GM12878 (cell line): ENCODE measurements at regions not wholly inside any gene's neighbourhood (a gene's known extent, or its start where the extent isn't known, plus 50 kb on each side); places are given as distances from the start of the nearest gene placed in this dataset.

Experiments used
- ATAC-seq: fragments of 200-7000 bp; cut with Tn5 transposase; 3 replicates; pipeline ENCODE4 v1.9.1; 2020; ENCODE audit warnings: mild to moderate bottlenecking, moderate library complexity
- BruUV-seq: library from RNA; stranded (reverse); fragments of 400-500 nt; replicated peaks from 2 replicates; lab custom pipeline; 2021; lab: Mats Ljungman, UMichigan
- CTCF ChIA-PET: fragments of 300-600 bp; sonication (Branson Sonifier 250); formaldehyde crosslinking; extraction: SDS; loops from one replicate; lab custom pipeline; 2021; ENCODE audit warnings: inconsistent platforms; lab: Yijun Ruan, JAX
- POLR2A ChIA-PET: fragments of 350-600 bp; formaldehyde crosslinking; extraction: SDS; loops from one replicate; lab custom pipeline; 2021; ENCODE audit warnings: inconsistent platforms; lab: Charles Lee
- RAD21 ChIA-PET: fragments of 300-600 bp; sonication (Branson Sonifier 250); formaldehyde crosslinking; loops from one replicate; lab custom pipeline; 2023; ENCODE audit warnings: antibody characterized with exemption; ENCODE audit not compliant: unreplicated experiment; lab: Charles Lee
- SMC1A ChIA-PET: fragments of 300-600 bp; sonication (Branson Sonifier 250); formaldehyde crosslinking; loops from one replicate; lab custom pipeline; 2023; ENCODE audit not compliant: unreplicated experiment, uncharacterized antibody; lab: Charles Lee
- DNase-seq: peaks from one replicate; pipeline ENCODE4 v3.0.0-alpha.2; 2011; ENCODE audit warnings: low read depth, low spot score
- FAIRE-seq: peaks from 3 replicates; lab custom pipeline; 2011; peaks lifted over from hg19 to GRCh38; lab: Jason Lieb, UNC
- H2AFZ ChIP-seq: 2 replicates; pipeline ENCODE4 v1.6.0; 2011; ENCODE audit warnings: low read depth, low read length, control low read depth; ENCODE audit not compliant: control insufficient read depth
- H3K27ac ChIP-seq: 2 replicates; pipeline ENCODE4 v1.5.1; 2011; ENCODE audit warnings: control low read depth; ENCODE audit not compliant: control insufficient read depth, insufficient read depth
- H3K27me3 ChIP-seq, 2 experiments: replicated peaks in 1 of 2; 2 replicates each; pipeline versions ENCODE4 v1.6.0 to v1.6.1; 2011; ENCODE audit warnings: low read length in 1 of 2; ENCODE audit not compliant: control insufficient read depth in 2 of 2, insufficient read depth in 2 of 2
- H3K36me3 ChIP-seq, 2 experiments: 2 replicates each; pipeline ENCODE4 v1.5.1; 2011; ENCODE audit warnings: low read length in 1 of 2; ENCODE audit not compliant: control insufficient read depth in 2 of 2, insufficient read depth in 2 of 2
- H3K4me1 ChIP-seq: 2 replicates; pipeline ENCODE4 v1.6.1; 2011; ENCODE audit warnings: mild to moderate bottlenecking, low read length, moderate library complexity, mixed read lengths; ENCODE audit not compliant: control insufficient read depth, insufficient read depth
- H3K4me2 ChIP-seq: 2 replicates; pipeline ENCODE4 v1.6.0; 2011; ENCODE audit warnings: control low read depth; ENCODE audit not compliant: control insufficient read depth, insufficient read depth
- H3K4me3 ChIP-seq: fragments of 200-600 bp; sonication (generic); 2 replicates; pipeline ENCODE4 v1.5.1; 2016
- H3K79me2 ChIP-seq: 2 replicates; pipeline ENCODE4 v1.6.0; 2011; ENCODE audit warnings: low read length; ENCODE audit not compliant: control insufficient read depth, insufficient read depth
- H3K9ac ChIP-seq: 2 replicates; pipeline ENCODE4 v1.8.0; 2011; ENCODE audit warnings: low read length, control low read depth, mixed read lengths; ENCODE audit not compliant: control insufficient read depth, insufficient read depth
- H3K9me3 ChIP-seq: replicated peaks from 3 replicates; pipeline ENCODE4 v1.5.1; 2011; ENCODE audit warnings: mild to moderate bottlenecking, low read length; ENCODE audit not compliant: control insufficient read depth, insufficient read depth
- H4K20me1 ChIP-seq: 2 replicates; pipeline ENCODE4 v1.6.0; 2011; ENCODE audit not compliant: control insufficient read depth, insufficient read depth
- CBX3 ChIP-seq: fragments of 200-600 bp; sonication (generic); IDR thresholded peaks from 2 replicates; pipeline ENCODE4 v1.6.1; 2016; ENCODE audit warnings: low read depth, borderline replicate concordance
- CHD4 ChIP-seq: fragments of 200-600 bp; sonication (generic); IDR thresholded peaks from 2 replicates; pipeline ENCODE4 v1.6.1; 2016; ENCODE audit warnings: mild to moderate bottlenecking
- DPF2 ChIP-seq: fragments of 450-650 bp; IDR thresholded peaks from 2 replicates; pipeline ENCODE4 v1.6.1; 2017; ENCODE audit warnings: mild to moderate bottlenecking
- ELK1 ChIP-seq: IDR thresholded peaks from 2 replicates; pipeline ENCODE4 v1.6.1; 2012; ENCODE audit warnings: low read depth, low read length, improper control_type of control experiment
- EZH2 ChIP-seq: IDR thresholded peaks from 2 replicates; pipeline ENCODE4 v1.6.1; 2012; ENCODE audit warnings: low read depth, mild to moderate bottlenecking, control low read depth, inconsistent platforms, low read length, borderline replicate concordance; ENCODE audit not compliant: control insufficient read depth
- IRF4 ChIP-seq: IDR thresholded peaks from 2 replicates; pipeline ENCODE4 v1.6.1; 2011; ENCODE audit warnings: low read depth, low read length
- KAT2A ChIP-seq: conservative IDR thresholded peaks from 2 replicates; pipeline ENCODE4 v1.6.1; 2011; ENCODE audit warnings: low read depth, low read length; ENCODE audit not compliant: control insufficient read depth
- NR2C1 ChIP-seq: fragments of 450-650 bp; IDR thresholded peaks from 2 replicates; pipeline ENCODE4 v1.6.1; 2017; ENCODE audit warnings: antibody characterized with exemption, mild to moderate bottlenecking, moderate library complexity
- SMARCA5 ChIP-seq: fragments of 450-650 bp; IDR thresholded peaks from 2 replicates; pipeline ENCODE4 v1.6.1; 2017; ENCODE audit warnings: mild to moderate bottlenecking
- TCF3 ChIP-seq: IDR thresholded peaks from 2 replicates; pipeline ENCODE4 v1.6.1; 2012; ENCODE audit warnings: low read depth, mild to moderate bottlenecking, low read length, borderline replicate concordance; ENCODE audit not compliant: insufficient read depth
- YY1 ChIP-seq: IDR thresholded peaks from 2 replicates; pipeline ENCODE4 v1.6.1; 2011; ENCODE audit warnings: low read depth, mild to moderate bottlenecking, low read length
- ZBTB40 ChIP-seq: fragments of 450-650 bp; IDR thresholded peaks from 2 replicates; pipeline ENCODE4 v1.6.1; 2016; ENCODE audit warnings: mild to moderate bottlenecking, moderate library complexity, borderline replicate concordance
- WGBS: methylation state at CpG from one replicate; pipeline ENCODE4 v1.1.6; 2016; ENCODE audit warnings: low lambda C conversion rate; ENCODE audit not compliant: insufficient replicate concordance, insufficient coverage; ENCODE audit errors: missing lambda C conversion rate; 5-methylcytosine and 5-hydroxymethylcytosine counted together
- in situ Hi-C: fragments of 300-500 bp; cut with MboI; formaldehyde crosslinking; loops from 9 replicates; pipeline ENCODE4 v1.14.3; 2018; ENCODE audit warnings: mixed read lengths
- intact Hi-C: fragments of 100-400 bp; cut with micrococcal nuclease; formaldehyde crosslinking; loops from one replicate; pipeline ENCODE4 v1.14.2; 2022; ENCODE audit not compliant: unreplicated experiment
- TF ChIP-seq, protein P1 (sequence below): fragments of 450-650 bp; IDR thresholded peaks from 2 replicates; pipeline ENCODE4 v1.6.1; 2016; ENCODE audit warnings: mild to moderate bottlenecking
- TF ChIP-seq, protein P2 (sequence below): fragments of 450-650 bp; IDR thresholded peaks from 2 replicates; pipeline ENCODE4 v1.6.1; 2017; ENCODE audit warnings: low read depth, mild to moderate bottlenecking, moderate library complexity

DNA sequence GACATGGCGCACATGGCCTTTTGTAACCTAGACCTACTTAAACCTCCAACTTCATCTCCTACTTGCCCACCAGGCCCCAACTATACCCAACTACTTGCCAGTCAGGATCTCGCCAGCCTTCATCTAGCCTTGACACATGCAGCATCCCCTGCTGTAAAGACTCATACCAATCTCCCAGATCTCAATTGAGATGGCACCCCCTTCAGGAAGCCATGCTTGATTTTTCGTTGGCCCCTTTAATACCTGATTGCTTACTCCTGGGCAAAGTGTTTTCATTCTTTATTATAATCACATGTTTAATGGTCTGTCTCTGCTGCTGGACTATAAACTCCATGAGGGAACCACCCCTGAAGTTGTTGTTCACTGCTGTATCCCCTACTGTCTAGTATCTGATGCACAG, 150.8 kb downstream of the SOX2 start:
- no peak overlapping the region for H3K4me3 ChIP-seq

More for the DNA sequence above, 150.8 kb downstream of the SOX2 start:
- ChIA-PET RAD21 (no interaction called here), CTCF (no interaction called here), POLR2A (no interaction called here)
- Histone ChIP-seq H3K27me3 (no peaks in the 10 kb centered on the region), H3K79me2 (no peaks in the 10 kb centered on the region), H2AFZ (no peak overlapping the region), H3K4me1 (no peaks in the 10 kb centered on the region), H3K9ac (no peak overlapping the region), H4K20me1 (no peaks in the 10 kb centered on the region), H3K27ac (no peak overlapping the region), H3K4me2 (no peak overlapping the region), H3K36me3 (no peaks in the 10 kb centered on the region)
- no peak for ATAC-seq
- WGBS: 46% methylated on average over 3 of the region's 3 CpGs
- no peak for FAIRE-seq
- no TSS peak for BruUV-seq
- in situ Hi-C loops (no loop called here), intact Hi-C loops (no loop called here)
- DNase-seq: no peak
- TF ChIP-seq EZH2 (no peak), IRF4 (no peak), YY1 (no peak), CHD4 (no peak), TCF3 (no peak), CBX3 (no peak), NR2C1 (no peak), SMARCA5 (no peak), ELK1 (no peak), KAT2A (no peak), ZBTB40 (no peak), DPF2 (no peak)
- TF ChIP-seq, protein P1, sequence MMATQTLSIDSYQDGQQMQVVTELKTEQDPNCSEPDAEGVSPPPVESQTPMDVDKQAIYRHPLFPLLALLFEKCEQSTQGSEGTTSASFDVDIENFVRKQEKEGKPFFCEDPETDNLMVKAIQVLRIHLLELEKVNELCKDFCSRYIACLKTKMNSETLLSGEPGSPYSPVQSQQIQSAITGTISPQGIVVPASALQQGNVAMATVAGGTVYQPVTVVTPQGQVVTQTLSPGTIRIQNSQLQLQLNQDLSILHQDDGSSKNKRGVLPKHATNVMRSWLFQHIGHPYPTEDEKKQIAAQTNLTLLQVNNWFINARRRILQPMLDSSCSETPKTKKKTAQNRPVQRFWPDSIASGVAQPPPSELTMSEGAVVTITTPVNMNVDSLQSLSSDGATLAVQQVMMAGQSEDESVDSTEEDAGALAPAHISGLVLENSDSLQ: no peak
- TF ChIP-seq, protein P2, sequence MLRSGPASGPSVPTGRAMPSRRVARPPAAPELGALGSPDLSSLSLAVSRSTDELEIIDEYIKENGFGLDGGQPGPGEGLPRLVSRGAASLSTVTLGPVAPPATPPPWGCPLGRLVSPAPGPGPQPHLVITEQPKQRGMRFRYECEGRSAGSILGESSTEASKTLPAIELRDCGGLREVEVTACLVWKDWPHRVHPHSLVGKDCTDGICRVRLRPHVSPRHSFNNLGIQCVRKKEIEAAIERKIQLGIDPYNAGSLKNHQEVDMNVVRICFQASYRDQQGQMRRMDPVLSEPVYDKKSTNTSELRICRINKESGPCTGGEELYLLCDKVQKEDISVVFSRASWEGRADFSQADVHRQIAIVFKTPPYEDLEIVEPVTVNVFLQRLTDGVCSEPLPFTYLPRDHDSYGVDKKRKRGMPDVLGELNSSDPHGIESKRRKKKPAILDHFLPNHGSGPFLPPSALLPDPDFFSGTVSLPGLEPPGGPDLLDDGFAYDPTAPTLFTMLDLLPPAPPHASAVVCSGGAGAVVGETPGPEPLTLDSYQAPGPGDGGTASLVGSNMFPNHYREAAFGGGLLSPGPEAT: no peak
- TF ChIP-seq, all 136 proteins: peak for 0
- SMC1A ChIA-PET: no interaction called here
- no peaks in the 10 kb centered on the region for H3K9me3 ChIP-seq
